GM06990 (cell line): ENCODE measurements at regions not wholly inside any gene's neighbourhood (a gene's known extent, or its start where the extent isn't known, plus 50 kb on each side); places are given as distances from the start of the nearest gene placed in this dataset.

ENCODE experiments used
- DNase-seq: peaks from one replicate; pipeline ENCODE4 v3.0.0-alpha.2; 2011; ENCODE audit not compliant: insufficient read length; ENCODE audit errors: extremely low read depth
- H3K27me3 ChIP-seq: replicated peaks from 2 replicates; pipeline ENCODE4 v1.6.0; 2011; ENCODE audit warnings: low read length; ENCODE audit not compliant: control insufficient read depth, insufficient read depth
- H3K36me3 ChIP-seq: 2 replicates; pipeline ENCODE4 v1.5.1; 2011; ENCODE audit warnings: low read length; ENCODE audit not compliant: control insufficient read depth, insufficient read depth
- H3K4me3 ChIP-seq: replicated peaks from 2 replicates; pipeline ENCODE4 v1.5.1; 2011; ENCODE audit warnings: low read depth, mild to moderate bottlenecking, control low read depth, low read length
- TF ChIP-seq, protein P1 (sequence below): IDR thresholded peaks from 2 replicates; pipeline ENCODE4 v1.5.1; 2011; ENCODE audit warnings: low read length, control low read depth, mild to moderate bottlenecking, inconsistent platforms; ENCODE audit not compliant: insufficient read depth, poor library complexity, severe bottlenecking

DNA sequence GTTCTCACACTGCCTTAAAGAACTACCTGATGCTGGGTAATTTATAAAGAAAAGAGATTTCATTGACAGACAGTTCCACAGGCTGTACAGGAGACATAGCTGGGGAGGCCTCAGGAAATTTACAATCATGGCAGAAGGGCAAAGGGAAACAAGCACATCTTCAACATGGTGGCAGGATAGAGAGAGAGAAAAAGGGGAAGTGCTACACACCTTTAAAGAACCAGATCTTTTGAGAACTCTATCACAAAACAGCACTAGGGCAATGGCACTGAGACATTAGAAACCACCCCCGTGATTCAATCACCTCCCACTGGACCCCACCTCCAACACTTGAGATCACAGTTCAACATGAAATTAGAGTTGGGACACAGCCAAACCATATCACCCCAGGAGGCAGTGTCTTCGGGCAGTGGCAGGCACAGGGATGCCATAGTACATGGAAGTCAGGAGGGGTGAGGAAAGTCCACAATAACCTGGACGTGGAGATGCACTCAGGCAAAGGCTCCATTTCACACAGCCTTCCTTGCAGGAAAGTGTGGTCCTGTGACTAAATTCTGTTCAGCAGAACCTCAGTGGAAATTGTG, 120.4 kb upstream of the SERPINE2 start:
- Histone ChIP-seq H3K36me3 (no peaks in the 10 kb centered on the region), H3K27me3 (no peaks in the 10 kb centered on the region; the same call in 1 of the 2 replicates), H3K4me3 (no peak overlapping the region)
- TF ChIP-seq, protein P1, sequence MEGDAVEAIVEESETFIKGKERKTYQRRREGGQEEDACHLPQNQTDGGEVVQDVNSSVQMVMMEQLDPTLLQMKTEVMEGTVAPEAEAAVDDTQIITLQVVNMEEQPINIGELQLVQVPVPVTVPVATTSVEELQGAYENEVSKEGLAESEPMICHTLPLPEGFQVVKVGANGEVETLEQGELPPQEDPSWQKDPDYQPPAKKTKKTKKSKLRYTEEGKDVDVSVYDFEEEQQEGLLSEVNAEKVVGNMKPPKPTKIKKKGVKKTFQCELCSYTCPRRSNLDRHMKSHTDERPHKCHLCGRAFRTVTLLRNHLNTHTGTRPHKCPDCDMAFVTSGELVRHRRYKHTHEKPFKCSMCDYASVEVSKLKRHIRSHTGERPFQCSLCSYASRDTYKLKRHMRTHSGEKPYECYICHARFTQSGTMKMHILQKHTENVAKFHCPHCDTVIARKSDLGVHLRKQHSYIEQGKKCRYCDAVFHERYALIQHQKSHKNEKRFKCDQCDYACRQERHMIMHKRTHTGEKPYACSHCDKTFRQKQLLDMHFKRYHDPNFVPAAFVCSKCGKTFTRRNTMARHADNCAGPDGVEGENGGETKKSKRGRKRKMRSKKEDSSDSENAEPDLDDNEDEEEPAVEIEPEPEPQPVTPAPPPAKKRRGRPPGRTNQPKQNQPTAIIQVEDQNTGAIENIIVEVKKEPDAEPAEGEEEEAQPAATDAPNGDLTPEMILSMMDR = no peak
- DNase-seq = no peak

DNA sequence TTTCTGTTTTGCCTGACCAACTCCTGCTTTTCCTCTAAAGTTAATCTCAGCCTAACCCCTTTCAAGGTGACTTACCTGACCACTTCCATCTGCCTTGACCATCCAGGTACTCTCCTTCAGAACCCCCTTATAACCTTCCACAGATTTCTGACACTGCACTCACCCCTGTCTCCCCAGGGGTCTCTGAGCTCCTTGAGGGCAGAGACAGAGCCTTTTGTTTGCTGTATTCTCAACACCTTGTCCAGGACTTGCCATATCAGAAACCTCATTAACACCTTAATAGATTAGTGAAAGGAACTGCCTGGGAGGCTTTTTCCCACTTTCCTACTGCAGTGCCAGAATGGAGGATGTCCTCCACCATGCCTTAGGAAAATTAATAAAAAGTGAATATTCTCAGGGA, 119.7 kb upstream of the SERPINE2 start:
- TF ChIP-seq, protein P1 = no peak
- no peaks in the 10 kb centered on the region; the same call in 1 of the 2 replicates for H3K27me3 ChIP-seq
- H3K36me3 ChIP-seq = no peaks in the 10 kb centered on the region
- no peak overlapping the region for H3K4me3 ChIP-seq
- no peak for DNase-seq

DNA sequence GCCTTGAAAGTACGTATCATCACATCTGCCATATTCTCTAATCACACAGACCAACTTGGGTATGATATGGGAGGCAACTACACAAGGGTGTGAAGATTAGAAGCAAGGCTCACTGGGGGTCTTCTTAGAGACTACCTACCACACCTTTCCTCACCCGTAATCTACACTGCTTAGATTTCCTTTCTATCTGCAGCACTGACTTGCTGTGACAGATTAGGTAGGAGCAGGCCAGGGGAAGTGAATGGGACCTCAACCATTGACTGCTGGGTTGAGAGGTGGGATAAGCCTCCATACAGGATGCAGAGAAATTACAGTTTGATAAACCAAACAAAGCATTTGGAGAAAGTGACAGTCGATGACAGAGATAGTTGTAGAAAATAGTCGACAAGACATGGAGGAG, 119.0 kb upstream of the SERPINE2 start:
- H3K4me3 ChIP-seq = no peak overlapping the region
- H3K36me3 ChIP-seq = no peaks in the 10 kb centered on the region
- TF ChIP-seq, protein P1 = no peak
- no peaks in the 10 kb centered on the region; the same call in 1 of the 2 replicates for H3K27me3 ChIP-seq
- no peak for DNase-seq

DNA sequence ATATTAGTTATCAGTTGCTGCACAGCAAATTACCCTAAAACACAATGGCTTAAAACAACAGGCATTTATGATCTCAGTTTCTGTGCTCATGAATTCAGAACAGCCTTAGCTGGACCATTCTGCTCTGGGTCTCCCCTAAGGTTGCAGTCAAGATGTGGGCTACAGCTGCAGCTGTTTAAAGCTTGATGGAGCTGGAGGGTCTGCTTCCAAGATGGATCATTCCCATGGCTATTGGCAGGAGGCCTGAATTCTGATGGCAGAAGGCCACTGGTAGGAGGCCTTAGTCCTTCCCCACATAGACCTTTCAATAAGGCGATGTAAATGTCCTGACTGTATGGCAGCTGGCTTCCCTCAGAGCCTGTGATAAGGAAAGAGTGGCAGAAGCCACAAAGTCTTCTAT, 118.6 kb upstream of the SERPINE2 start:
- Histone ChIP-seq H3K27me3 (no peaks in the 10 kb centered on the region; the same call in 1 of the 2 replicates), H3K36me3 (no peaks in the 10 kb centered on the region), H3K4me3 (no peak overlapping the region)
- TF ChIP-seq, protein P1 = no peak
- no peak for DNase-seq

DNA sequence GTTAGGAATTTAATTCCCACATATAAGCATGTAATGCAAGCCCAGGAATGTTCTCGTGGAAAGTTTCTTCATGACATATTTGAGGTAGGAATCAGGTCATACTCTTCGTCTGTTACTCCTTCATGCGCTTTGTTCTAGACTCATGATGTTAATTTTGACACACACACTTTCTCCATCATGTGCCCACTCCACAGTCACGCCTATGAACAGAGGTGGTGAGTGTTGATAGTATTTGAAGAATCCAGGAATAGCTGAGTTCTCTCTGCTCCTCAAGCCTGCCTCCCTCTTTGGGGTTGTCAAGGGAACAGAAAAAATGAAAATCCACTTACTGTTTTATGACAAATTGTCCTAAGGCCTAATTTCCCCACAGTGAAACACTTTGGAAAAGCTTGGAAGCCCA, 117.3 kb upstream of the SERPINE2 start:
- Histone ChIP-seq H3K36me3 (no peaks in the 10 kb centered on the region), H3K4me3 (no peak overlapping the region), H3K27me3 (no peaks in the 10 kb centered on the region; the same call in 1 of the 2 replicates)
- no peak for DNase-seq
- TF ChIP-seq, protein P1 = no peak

DNA sequence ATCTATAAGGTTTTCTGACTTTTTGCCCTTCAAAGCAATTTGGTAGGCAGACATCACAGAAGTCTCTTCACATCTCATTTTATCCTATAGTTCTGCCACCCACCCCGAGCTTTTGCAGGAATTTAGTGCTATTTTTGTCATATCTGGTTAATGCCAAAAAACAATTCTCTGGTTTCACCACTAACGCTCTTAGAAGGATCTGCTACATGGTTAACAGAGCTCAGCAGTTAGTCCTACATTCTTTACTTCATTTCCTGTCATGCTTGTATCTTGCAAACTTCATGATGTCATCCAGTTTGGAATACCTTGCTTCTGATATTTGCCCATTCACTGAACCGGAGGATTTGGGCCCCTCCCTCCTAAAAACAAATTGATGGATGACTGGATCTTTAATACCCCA, 116.8 kb upstream of the SERPINE2 start:
- no peaks in the 10 kb centered on the region for H3K36me3 ChIP-seq
- DNase-seq = no peak
- TF ChIP-seq, protein P1 = no peak
- H3K27me3 ChIP-seq = no peaks in the 10 kb centered on the region; the same call in 1 of the 2 replicates
- no peak overlapping the region for H3K4me3 ChIP-seq
